ENCODE measurements at regions not wholly inside any gene's neighbourhood (a gene's known extent, or its start where the extent isn't known, plus 50 kb on each side); places are given as distances from the start of the nearest gene placed in this dataset.

GRCh38 chr6:78589436-78589835 lies 277.9 kb upstream of the IRAK1BP1 start:
- TF ChIP-seq ZFP30 (CRISPR knock-in tag; IDR thresholded peaks at IDR 0.05): no peak
- ATAC-seq: no peak

- TF ChIP-seq GLIS3 (CRISPR knock-in tag; IDR thresholded peaks at IDR 0.05) (no peak), PPARA (CRISPR knock-in tag; IDR thresholded peaks at IDR 0.05; ENCODE audit: borderline replicate concordance) (no peak), ZFP30 (CRISPR knock-in tag; IDR thresholded peaks at IDR 0.05) (no peak), TSHZ2 (CRISPR knock-in tag; IDR thresholded peaks at IDR 0.05) (no peak), ZFP3 (CRISPR knock-in tag; IDR thresholded peaks at IDR 0.05) (no peak), CSDC2 (CRISPR knock-in tag; IDR thresholded peaks at IDR 0.05) (no peak), ZNF70 (CRISPR knock-in tag; IDR thresholded peaks at IDR 0.05) (no peak), TOX (CRISPR knock-in tag; IDR thresholded peaks at IDR 0.05; ENCODE audit: borderline replicate concordance) (no peak), CREB5 (CRISPR knock-in tag; IDR thresholded peaks at IDR 0.05; ENCODE audit: low read depth) (no peak), ZC3H10 (CRISPR knock-in tag; IDR thresholded peaks at IDR 0.05) (no peak), SNAI2 (CRISPR knock-in tag; IDR thresholded peaks at IDR 0.05) (no peak), POU6F1 (CRISPR knock-in tag; IDR thresholded peaks at IDR 0.05; ENCODE audit: borderline replicate concordance, low read depth) (no peak), BACH2 (CRISPR knock-in tag; IDR thresholded peaks at IDR 0.05; ENCODE audit: borderline replicate concordance) (no peak), ZNF565 (CRISPR knock-in tag; conservative IDR thresholded peaks at IDR 0.05; ENCODE audit: low read depth) (no peak)
- ATAC-seq: no peak
These were observed 273.3 kb upstream of the IRAK1BP1 start for GRCh38 chr6:78593898-78594667.

GRCh38 chr6:78594668-78595066 lies 272.7 kb upstream of the IRAK1BP1 start:
- ATAC-seq: no peak

More at GRCh38 chr6:78594668-78595066, 272.7 kb upstream of the IRAK1BP1 start:
- TF ChIP-seq ZFP30 (CRISPR knock-in tag; IDR thresholded peaks at IDR 0.05): no peak
- TF ChIP-seq PPARA (CRISPR knock-in tag; IDR thresholded peaks at IDR 0.05; ENCODE audit: borderline replicate concordance): no peak
- TF ChIP-seq ZNF70 (CRISPR knock-in tag; IDR thresholded peaks at IDR 0.05): no peak
- no peak for TF ChIP-seq ZNF565 (CRISPR knock-in tag; conservative IDR thresholded peaks at IDR 0.05; ENCODE audit: low read depth)
- TF ChIP-seq ESRRG (CRISPR knock-in tag; IDR thresholded peaks at IDR 0.05): no peak
- no peak for TF ChIP-seq ZC3H10 (CRISPR knock-in tag; IDR thresholded peaks at IDR 0.05)
- no peak for TF ChIP-seq ARNTL (CRISPR knock-in tag; IDR thresholded peaks at IDR 0.05; ENCODE audit: borderline replicate concordance, low read depth)
- no peak for TF ChIP-seq TOX (CRISPR knock-in tag; IDR thresholded peaks at IDR 0.05; ENCODE audit: borderline replicate concordance)
- TF ChIP-seq CSRNP3 (CRISPR knock-in tag; IDR thresholded peaks at IDR 0.05): no peak
- TF ChIP-seq POU6F1 (CRISPR knock-in tag; IDR thresholded peaks at IDR 0.05; ENCODE audit: borderline replicate concordance, low read depth): no peak
- no peak for TF ChIP-seq CREB5 (CRISPR knock-in tag; IDR thresholded peaks at IDR 0.05; ENCODE audit: low read depth)

All from SK-N-SH treated with all-trans-retinoic acid at 6 μM for 48 hours (cell line).